GM23338 (cell line): ENCODE measurements at regions not wholly inside any gene's neighbourhood (a gene's known extent, or its start where the extent isn't known, plus 50 kb on each side); places are given as distances from the start of the nearest gene placed in this dataset.

Source experiments
- CREB1 ChIP-seq: fragments of 250-450 bp; sonication (Bioruptor Pico); IDR thresholded peaks from 2 replicates; pipeline ENCODE4 v1.5.0; 2020; ENCODE audit warnings: low read depth, mild to moderate bottlenecking, moderate library complexity
- ETS1 ChIP-seq: IDR thresholded peaks from 2 replicates; pipeline ENCODE4 v1.6.1; 2016; ENCODE audit warnings: antibody characterized with exemption
- EZH2 ChIP-seq: fragments of 200-600 bp; sonication (generic); IDR thresholded peaks from one replicate; pipeline ENCODE4 v1.8.0; 2017; ENCODE audit warnings: antibody characterized with exemption, mild to moderate bottlenecking, low read depth; ENCODE audit not compliant: unreplicated experiment
- EZH2phosphoT487 ChIP-seq: fragments of 200-600 bp; sonication (generic); IDR thresholded peaks from one replicate; pipeline ENCODE4 v1.8.1; 2018; ENCODE audit warnings: antibody characterized with exemption; ENCODE audit not compliant: unreplicated experiment
- JUNB ChIP-seq: IDR thresholded peaks from one replicate; pipeline ENCODE4 v1.6.1; 2016; ENCODE audit warnings: antibody characterized with exemption; ENCODE audit not compliant: unreplicated experiment
- NANOG ChIP-seq: IDR thresholded peaks from 2 replicates; pipeline ENCODE4 v1.6.1; 2016; ENCODE audit warnings: antibody characterized with exemption, borderline replicate concordance
- POLR2AphosphoS5 ChIP-seq: IDR thresholded peaks from 2 replicates; pipeline ENCODE4 v1.6.1; 2016; ENCODE audit warnings: antibody characterized with exemption, low read depth
- REST ChIP-seq: IDR thresholded peaks from one replicate; pipeline ENCODE4 v1.6.1; 2018; ENCODE audit warnings: antibody characterized with exemption; ENCODE audit not compliant: unreplicated experiment
- STAT1 ChIP-seq: IDR thresholded peaks from one replicate; pipeline ENCODE4 v1.6.1; 2016; ENCODE audit warnings: antibody characterized with exemption; ENCODE audit not compliant: unreplicated experiment
- ZNF114 ChIP-seq: fragments of 250-450 bp; sonication (Bioruptor Pico); IDR thresholded peaks from 2 replicates; pipeline ENCODE4 v1.5.0; 2020; ENCODE audit warnings: mild to moderate bottlenecking, moderate library complexity
- ZNF331 ChIP-seq: fragments of 250-450 bp; sonication (Bioruptor Pico); IDR thresholded peaks from 2 replicates; pipeline ENCODE4 v1.5.0; 2020; ENCODE audit warnings: low read depth, mild to moderate bottlenecking, moderate library complexity
- TF ChIP-seq, protein P1 (sequence below), 2 experiments: fragments of 200-600 bp in 1 of 2; sonication (generic) in 1 of 2; conservative IDR thresholded peaks; 2 replicates each; pipeline versions ENCODE4 v1.5.1 to v1.6.1; 2016 to 2017; ENCODE audit warnings: antibody characterized with exemption in 2 of 2, low read depth in 2 of 2, mild to moderate bottlenecking in 2 of 2, moderate library complexity in 1 of 2
- TF ChIP-seq, protein P2 (sequence below): fragments of 250-450 bp; sonication (Bioruptor Pico); IDR thresholded peaks from 2 replicates; pipeline ENCODE4 v1.5.0; 2020; ENCODE audit warnings: mild to moderate bottlenecking, moderate library complexity

GRCh38 chr12:74776378-74776777, 238.7 kb downstream of the ATXN7L3B start:
- no peak for TF ChIP-seq EZH2
- TF ChIP-seq REST, result no peak
- TF ChIP-seq, protein P1, sequence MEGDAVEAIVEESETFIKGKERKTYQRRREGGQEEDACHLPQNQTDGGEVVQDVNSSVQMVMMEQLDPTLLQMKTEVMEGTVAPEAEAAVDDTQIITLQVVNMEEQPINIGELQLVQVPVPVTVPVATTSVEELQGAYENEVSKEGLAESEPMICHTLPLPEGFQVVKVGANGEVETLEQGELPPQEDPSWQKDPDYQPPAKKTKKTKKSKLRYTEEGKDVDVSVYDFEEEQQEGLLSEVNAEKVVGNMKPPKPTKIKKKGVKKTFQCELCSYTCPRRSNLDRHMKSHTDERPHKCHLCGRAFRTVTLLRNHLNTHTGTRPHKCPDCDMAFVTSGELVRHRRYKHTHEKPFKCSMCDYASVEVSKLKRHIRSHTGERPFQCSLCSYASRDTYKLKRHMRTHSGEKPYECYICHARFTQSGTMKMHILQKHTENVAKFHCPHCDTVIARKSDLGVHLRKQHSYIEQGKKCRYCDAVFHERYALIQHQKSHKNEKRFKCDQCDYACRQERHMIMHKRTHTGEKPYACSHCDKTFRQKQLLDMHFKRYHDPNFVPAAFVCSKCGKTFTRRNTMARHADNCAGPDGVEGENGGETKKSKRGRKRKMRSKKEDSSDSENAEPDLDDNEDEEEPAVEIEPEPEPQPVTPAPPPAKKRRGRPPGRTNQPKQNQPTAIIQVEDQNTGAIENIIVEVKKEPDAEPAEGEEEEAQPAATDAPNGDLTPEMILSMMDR (conservative IDR thresholded peaks at IDR 0.05; ENCODE audit: low read depth in 2 of 2), result no peak
- TF ChIP-seq CREB1, result no peak
- no peak for TF ChIP-seq POLR2AphosphoS5
- TF ChIP-seq ETS1, result no peak
- TF ChIP-seq EZH2phosphoT487, result no peak
- TF ChIP-seq STAT1, result no peak
- no peak for TF ChIP-seq JUNB
- TF ChIP-seq ZNF331 (CRISPR knock-in tag), result no peak
- no peak for TF ChIP-seq ZNF114 (CRISPR knock-in tag)
- TF ChIP-seq NANOG, result no peak
- TF ChIP-seq, protein P2, sequence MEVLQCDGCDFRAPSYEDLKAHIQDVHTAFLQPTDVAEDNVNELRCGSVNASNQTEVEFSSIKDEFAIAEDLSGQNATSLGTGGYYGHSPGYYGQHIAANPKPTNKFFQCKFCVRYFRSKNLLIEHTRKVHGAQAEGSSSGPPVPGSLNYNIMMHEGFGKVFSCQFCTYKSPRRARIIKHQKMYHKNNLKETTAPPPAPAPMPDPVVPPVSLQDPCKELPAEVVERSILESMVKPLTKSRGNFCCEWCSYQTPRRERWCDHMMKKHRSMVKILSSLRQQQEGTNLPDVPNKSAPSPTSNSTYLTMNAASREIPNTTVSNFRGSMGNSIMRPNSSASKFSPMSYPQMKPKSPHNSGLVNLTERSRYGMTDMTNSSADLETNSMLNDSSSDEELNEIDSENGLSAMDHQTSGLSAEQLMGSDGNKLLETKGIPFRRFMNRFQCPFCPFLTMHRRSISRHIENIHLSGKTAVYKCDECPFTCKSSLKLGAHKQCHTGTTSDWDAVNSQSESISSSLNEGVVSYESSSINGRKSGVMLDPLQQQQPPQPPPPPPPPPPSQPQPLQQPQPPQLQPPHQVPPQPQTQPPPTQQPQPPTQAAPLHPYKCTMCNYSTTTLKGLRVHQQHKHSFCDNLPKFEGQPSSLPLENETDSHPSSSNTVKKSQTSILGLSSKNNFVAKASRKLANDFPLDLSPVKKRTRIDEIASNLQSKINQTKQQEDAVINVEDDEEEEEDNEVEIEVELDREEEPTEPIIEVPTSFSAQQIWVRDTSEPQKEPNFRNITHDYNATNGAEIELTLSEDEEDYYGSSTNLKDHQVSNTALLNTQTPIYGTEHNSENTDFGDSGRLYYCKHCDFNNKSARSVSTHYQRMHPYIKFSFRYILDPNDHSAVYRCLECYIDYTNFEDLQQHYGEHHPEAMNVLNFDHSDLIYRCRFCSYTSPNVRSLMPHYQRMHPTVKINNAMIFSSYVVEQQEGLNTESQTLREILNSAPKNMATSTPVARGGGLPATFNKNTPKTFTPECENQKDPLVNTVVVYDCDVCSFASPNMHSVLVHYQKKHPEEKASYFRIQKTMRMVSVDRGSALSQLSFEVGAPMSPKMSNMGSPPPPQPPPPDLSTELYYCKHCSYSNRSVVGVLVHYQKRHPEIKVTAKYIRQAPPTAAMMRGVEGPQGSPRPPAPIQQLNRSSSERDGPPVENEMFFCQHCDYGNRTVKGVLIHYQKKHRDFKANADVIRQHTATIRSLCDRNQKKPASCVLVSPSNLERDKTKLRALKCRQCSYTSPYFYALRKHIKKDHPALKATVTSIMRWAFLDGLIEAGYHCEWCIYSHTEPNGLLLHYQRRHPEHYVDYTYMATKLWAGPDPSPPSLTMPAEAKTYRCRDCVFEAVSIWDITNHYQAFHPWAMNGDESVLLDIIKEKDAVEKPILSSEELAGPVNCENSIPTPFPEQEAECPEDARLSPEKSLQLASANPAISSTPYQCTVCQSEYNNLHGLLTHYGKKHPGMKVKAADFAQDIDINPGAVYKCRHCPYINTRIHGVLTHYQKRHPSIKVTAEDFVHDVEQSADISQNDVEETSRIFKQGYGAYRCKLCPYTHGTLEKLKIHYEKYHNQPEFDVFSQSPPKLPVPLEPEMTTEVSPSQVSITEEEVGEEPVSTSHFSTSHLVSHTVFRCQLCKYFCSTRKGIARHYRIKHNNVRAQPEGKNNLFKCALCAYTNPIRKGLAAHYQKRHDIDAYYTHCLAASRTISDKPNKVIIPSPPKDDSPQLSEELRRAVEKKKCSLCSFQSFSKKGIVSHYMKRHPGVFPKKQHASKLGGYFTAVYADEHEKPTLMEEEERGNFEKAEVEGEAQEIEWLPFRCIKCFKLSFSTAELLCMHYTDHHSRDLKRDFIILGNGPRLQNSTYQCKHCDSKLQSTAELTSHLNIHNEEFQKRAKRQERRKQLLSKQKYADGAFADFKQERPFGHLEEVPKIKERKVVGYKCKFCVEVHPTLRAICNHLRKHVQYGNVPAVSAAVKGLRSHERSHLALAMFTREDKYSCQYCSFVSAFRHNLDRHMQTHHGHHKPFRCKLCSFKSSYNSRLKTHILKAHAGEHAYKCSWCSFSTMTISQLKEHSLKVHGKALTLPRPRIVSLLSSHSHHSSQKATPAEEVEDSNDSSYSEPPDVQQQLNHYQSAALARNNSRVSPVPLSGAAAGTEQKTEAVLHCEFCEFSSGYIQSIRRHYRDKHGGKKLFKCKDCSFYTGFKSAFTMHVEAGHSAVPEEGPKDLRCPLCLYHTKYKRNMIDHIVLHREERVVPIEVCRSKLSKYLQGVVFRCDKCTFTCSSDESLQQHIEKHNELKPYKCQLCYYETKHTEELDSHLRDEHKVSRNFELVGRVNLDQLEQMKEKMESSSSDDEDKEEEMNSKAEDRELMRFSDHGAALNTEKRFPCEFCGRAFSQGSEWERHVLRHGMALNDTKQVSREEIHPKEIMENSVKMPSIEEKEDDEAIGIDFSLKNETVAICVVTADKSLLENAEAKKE, result no peak
